ENCODE measurements at regions not wholly inside any gene's neighbourhood (a gene's known extent, or its start where the extent isn't known, plus 50 kb on each side); places are given as distances from the start of the nearest gene placed in this dataset.
"Not testable (repeated sequence)": the region's sequence is repeated elsewhere in the genome, so short reads cannot be mapped to it uniquely, and the experiment has no call there.

GRCh38 chr17:15864061-15864460, 80.9 kb upstream of the ADORA2B start:
- not testable (repeated sequence) for DNase-seq

DNA sequence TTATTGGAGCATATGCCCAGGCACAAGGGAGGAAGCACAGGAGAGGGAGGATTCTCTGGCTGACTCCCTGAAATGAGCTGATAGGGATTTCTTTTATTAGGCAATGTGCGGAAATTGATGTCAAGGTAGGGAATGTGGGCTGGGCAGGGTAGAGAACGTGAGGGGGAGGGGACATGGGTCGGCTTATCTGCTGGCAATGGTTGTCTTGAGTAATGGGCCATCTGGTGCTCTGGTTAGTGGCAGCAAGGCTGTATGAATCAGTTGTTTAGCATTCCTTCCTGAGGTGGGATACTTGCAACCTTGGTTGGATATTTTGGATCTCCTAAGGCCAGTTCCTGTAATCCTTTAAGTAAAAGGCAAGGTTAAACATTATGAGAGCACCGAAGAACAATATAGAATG, 80.5 kb upstream of the ADORA2B start:
- DNase-seq, result not testable (repeated sequence)

GRCh38 chr17:15866015-15866414, 78.9 kb upstream of the ADORA2B start:
- not testable (repeated sequence) for DNase-seq

GRCh38 chr17:15867331-15867730, 77.6 kb upstream of the ADORA2B start:
- DNase-seq, result not testable (repeated sequence)

- not testable (repeated sequence) for DNase-seq
These were observed 75.1 kb upstream of the ADORA2B start for GRCh38 chr17:15869868-15870267.

DNA sequence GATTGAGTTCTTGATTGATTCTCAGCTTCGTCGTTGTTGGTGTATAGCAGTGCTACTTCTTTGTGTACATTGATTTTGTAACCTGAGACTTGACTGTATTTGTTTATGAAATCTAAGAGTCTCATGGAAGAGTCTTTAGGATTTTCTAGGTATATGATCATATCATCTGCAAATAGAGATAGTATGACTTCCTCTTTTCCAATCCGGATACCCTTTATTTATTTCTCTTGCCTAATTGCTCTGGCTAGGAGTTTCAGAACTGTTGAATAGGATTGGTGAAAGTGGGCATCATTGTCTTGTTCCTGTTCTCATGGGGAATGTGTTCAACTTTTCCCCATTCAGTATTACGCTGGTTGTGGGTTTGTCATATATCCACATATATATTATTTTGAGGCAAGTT, 72.3 kb upstream of the ADORA2B start:
- not testable (repeated sequence) for DNase-seq

DNA sequence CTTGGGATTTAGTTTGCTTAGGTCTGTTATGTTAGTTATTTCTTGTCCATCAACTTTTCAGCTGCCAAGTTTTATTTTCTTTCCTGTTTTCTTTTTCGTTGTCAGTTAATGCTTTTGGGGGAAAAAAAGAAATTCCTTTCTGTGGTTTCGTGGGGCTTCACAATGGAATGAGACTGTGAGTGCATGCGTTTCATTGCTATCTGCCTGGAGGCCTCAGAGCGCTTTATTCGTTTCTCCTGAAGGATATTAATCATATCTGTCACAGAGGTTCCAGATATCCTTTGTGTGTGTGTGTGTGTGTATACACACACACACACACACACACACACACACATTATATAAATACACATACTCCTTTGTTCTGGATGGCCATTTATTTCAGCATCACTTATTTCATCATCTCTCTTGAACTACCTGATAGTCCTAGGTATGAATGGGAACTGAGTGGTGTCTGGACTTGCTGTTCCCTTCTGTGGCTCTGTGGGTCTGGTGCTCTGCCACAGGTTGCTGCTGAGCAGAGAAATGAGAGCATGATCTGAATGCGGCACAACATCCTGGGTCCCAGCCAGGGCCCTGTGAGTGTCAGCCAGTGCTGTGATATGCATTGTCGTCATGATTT, 66.9 kb upstream of the ADORA2B start:
- not testable (repeated sequence) for DNase-seq

DNA sequence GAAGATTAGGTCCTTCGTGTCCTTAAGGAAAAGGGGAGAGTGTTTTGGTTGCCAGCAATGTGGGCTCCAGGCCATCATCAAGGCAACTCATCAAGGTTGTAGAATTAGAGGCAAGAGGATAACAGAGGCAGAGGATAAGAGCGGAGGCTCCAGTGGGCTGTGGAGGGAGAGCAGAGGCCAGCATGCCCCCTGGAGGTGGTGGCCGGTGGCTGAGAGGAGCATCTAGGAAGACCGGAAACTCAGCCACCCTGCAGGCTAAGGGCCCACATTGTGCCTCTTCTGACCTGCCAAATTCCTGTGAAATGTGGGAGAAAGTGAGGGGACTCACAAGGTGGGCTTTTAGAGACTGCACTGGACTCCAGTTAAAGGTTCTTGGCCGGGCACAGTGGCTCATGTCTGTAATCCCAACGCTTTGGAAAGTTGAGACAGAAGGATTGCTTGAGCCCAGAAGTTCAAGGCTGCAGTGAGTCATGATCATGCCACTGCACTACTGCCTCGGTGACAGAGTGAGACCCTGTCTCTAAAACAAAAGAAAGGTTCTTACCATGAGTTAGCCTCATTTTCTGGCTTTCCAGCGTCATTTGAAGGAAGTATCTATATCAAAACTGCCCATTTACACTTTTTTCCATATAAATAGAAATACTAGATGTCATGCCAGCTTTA, 62.7 kb upstream of the ADORA2B start:
- no peak for DNase-seq

DNA sequence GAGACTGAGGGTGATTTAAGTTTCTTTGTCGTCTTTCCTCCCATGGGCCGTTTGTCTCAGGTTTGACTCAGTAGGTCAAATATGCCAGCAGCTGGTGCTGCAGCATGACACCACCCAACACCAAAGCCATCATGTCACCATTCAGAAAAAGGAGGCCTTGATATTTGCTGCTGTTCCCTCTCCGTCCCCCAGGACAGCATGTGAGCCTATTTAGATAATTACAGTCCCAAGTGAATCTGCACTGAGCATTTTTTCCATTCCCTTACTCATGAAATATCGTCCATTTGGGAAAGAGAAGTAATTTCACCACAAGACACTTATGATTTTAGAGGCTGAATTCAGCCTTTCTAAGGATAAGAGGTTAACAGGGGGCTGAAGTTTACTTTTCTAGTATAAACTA, 62.2 kb upstream of the ADORA2B start:
- DNase-seq, result no peak

- peak in 1 of 2 donors; percentile 29 for DNase-seq
These were observed 61.3 kb upstream of the ADORA2B start for GRCh38 chr17:15883617-15884111.

GRCh38 chr17:15884731-15885130, 60.2 kb upstream of the ADORA2B start:
- DNase-seq, result no peak

DNA sequence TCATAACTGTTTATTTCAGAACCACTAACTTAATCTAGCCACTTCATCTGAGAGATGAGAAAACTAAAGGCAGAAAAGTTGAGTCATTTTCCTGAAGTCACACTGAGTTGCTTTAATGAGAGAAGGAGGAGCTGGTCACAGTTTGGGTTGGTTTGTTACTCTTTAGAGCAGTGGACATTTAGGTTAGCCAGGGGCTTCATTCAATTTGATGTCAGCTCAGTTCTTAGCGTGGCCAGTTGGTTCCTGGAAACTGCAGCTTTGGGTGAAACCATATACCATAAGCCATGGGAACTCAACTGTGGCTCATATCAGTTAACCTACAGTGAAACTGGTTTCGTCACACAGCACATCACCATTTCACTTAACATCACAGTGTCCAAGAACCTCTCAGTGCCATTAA, 59.2 kb upstream of the ADORA2B start:
- DNase-seq, result no peak

GRCh38 chr17:15886221-15886620, 58.7 kb upstream of the ADORA2B start:
- DNase-seq, result no peak

GRCh38 chr17:15886804-15887203, 58.1 kb upstream of the ADORA2B start:
- DNase-seq, result no peak

DNA sequence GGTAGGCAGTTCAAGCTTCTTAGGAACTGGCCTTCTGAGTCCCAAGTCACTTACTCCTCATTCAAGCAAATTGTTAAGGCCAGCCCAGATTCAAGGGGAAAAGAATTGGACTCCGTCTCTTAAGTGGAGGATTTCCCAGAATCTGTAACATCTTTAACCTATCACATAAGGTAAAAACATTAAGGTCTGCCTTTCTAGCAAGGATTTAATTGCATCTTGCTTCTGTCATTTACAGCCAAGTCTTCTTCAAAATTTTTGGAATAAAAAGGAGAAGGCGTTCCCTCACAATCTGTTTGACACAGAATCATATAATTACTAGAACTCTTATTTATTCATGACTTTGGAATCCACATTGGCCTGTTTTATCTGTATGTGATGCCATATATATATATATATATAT, 56.5 kb upstream of the ADORA2B start:
- no peak for DNase-seq

GRCh38 chr17:15890279-15890892, 54.5 kb upstream of the ADORA2B start:
- no peak for DNase-seq

GRCh38 chr17:15891318-15891717, 53.6 kb upstream of the ADORA2B start:
- no peak for DNase-seq

- no peak for DNase-seq
These were observed 52.7 kb upstream of the ADORA2B start for GRCh38 chr17:15892244-15892643.

GRCh38 chr17:15892731-15893657, 51.9 kb upstream of the ADORA2B start:
- DNase-seq, result no peak

DNA sequence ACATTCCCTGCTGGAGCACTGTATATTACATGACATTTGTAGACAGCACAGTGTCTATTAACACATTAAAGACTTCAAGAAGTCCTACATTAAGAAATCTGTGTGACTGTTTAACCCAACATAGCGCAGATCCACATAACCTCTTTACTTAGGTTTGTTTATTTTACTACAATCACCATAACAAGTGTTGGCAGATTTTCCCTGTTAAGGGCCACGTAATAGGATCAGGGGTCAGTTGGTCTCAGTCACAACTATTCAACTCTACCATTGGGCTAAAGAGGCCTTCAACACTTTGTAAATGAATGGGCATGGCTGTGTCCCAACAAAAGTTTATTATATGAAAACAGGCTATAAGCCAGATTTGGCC, 51.3 kb upstream of the ADORA2B start:
- no peak for DNase-seq

DNA sequence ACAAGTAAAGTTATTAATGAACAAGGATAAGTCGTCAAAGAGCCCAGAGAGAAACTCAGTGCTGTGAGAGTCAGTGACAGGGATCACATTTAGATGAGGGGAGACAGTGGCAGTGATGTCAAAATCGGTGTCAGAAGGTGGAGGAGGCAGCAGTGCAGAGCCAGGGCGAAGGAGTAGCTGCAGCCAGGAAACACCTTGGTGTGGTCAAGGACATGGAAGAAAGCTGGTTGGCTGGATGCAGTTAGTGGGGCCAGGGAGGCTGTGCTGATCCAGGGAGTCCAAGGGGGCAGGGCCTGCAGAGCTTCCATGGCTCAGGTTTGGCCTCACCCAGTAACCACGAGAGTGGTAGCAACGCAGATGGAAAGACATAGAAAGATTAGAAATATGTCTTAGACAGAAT, 50.7 kb upstream of the ADORA2B start:
- DNase-seq, result no peak

DNA sequence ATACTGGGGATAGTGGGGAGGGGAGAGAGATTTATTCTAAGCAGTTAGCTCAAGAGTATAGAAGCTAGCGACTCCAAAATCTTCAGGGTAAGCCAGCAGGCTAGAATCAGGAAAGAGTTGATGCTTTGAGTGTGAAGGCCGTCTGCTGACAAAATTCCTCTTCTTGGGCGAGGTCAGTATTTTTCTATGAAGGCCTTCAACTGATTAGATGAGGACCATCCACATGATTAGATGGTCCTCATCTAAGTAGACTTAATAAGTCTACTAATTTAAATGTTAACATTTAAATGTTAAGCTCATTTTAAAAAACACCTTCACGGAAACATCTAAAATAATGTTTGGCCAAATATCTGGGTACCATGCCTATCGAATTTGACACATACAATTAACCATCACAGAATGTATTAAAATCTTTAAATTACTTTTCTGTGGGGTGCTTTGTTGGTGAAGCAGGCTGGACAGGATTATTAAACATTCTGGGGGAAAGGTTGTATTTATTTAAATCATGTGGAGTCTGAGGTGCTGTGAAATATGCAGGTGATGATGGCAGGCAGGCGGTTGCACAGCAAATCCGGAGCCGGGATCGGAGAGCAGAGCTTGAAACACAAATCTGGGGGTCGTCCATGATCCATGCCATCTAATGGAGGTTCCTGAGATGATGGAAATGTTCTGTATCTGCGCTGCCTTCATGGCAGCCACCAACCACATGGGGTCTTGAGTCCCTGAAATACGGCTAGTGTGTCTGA, 49.8 kb upstream of the ADORA2B start:
- no peak for DNase-seq

Data from CD4-positive, alpha-beta T cell treated with Interleukin-4 for 1 hour (primary cell).